HuH-7.5 (cell line): ENCODE measurements at regions not wholly inside any gene's neighbourhood (a gene's known extent, or its start where the extent isn't known, plus 50 kb on each side); places are given as distances from the start of the nearest gene placed in this dataset.

Source experiments
- DNase-seq: peaks from one replicate; pipeline ENCODE4 v3.0.0; 2011; ENCODE audit warnings: low spot score

GRCh38 chr7:16137944-16138343 is 283.4 kb downstream of the CRPPA start:
- DNase-seq: no peak

DNA sequence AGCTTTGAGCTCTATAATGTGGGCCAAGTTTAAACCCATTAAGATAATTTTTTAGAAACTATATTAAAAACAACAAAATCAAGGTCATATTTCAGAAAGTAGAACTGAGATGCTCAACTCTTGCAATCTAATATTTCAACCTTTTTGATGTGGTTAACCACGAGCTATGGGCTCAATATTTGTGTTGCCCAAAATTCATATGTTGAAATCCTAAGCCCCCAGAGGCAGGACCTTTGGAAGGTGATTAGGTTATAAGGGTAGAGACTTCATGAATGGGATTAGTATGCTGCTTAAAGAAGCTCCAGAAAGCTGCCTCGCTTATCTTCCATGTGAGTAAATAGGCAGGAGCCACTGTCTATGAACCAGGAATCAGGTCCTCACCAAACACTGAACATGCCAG is 284.4 kb downstream of the CRPPA start:
- no peak for DNase-seq

- no peak for DNase-seq
These were observed 285.7 kb downstream of the CRPPA start for GRCh38 chr7:16135658-16136057.

- DNase-seq: no peak
These were observed 290.9 kb downstream of the CRPPA start for GRCh38 chr7:16130111-16131110.

DNA sequence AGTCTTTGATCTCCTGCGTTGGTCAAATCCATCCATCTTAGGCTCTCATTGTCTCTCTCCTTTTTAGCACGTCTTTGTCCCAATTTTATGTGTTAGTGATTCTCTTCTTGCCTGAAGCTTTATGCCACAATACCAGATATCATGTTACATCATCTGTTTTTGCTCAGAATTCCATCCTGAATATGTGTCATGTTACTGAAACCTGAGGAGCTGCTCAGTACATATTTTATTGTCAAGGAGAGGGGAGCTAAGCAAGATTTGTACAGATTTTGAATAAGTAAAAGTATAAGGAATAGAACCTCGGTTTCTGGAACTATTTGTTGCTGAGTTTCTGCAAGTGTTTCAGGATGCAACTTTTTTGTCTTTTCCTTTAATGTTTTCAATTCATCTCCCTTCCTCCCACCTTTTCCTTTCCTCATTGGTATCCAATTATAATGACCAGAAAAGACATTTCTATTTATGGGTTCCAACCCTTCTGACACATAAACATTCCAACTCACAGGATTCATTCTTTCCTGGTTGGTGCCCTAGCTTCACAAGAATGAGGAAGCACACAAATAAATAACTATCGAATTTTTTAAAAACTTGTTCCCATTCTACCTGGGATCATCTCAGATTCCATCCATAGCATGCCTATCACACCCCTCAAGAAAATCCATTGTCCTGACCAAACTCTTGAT is 291.8 kb downstream of the CRPPA start:
- DNase-seq: no peak

DNA sequence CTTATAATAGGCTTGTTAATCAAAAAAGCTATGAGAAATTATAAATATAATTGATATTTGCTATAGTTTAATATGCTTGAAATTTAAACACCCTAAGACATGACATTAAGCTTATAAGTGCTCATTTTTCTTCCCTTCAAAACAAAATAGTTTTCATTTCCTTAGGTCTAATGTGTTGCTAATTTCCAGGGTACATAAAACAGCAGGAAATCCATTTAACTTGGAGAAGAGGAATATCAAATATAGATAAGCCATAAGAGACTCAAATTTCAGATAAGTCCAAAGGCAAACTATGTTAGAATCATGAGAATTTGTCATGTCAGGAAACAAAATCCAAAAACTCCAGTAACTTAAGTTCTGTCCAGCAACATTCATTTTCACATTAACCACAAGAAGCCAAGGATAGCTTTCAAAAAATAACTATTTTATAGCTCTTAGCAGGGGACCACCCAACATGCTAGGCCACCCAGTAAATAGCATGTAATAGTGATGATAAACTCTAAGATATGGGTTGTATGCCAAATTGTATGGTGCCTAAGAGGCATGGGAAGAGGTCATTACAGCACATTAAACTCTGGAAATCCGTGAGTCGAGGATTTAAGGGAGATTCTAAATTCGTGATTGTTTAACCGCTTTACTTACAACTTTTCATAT is 298.1 kb downstream of the CRPPA start:
- DNase-seq: no peak

- DNase-seq: no peak
These were observed 299.4 kb downstream of the CRPPA start for GRCh38 chr7:16121876-16122390.

DNA sequence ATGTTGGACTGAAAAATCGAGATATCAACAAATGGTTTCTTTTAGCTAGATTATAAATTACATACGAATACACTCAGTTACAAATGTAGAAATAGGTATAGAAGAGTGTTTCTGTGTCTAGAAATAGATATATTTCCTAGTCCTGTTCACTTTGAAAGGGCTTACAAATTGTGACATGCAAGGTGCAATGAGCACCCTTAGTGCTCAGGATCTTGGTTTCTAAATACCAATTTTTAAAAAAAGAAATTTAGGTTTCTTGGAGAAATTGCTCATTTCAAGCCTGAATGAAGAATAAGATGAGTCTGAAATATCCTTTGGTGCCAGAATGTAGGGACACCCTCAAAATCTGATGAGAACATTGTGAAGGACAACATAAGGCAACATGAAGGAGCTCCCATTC is 306.0 kb downstream of the CRPPA start:
- no peak for DNase-seq

GRCh38 chr7:16114633-16115032 is 306.7 kb downstream of the CRPPA start:
- no peak for DNase-seq

DNA sequence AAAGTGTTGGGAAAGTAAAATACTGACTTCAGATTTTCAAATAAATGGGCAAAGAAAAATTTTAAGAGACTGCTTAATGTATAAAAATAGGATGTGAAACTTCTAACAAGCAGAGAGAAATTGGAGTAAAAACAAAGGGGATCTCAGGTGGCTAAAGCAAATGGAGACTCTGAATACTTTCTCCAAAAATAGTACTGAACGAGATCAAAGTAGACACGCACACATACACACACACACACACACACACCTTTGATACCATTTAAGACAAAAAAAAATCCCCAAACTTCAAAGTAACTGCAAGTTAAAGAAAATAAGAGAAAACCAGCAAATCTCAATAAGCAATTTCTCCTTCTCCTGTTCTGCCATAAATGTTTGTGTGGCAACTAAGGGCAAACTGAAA is 307.3 kb downstream of the CRPPA start:
- DNase-seq: no peak

GRCh38 chr7:16113058-16113457 is 308.3 kb downstream of the CRPPA start:
- DNase-seq: no peak

- no peak for DNase-seq
These were observed 314.5 kb downstream of the CRPPA start for GRCh38 chr7:16106869-16107268.

DNA sequence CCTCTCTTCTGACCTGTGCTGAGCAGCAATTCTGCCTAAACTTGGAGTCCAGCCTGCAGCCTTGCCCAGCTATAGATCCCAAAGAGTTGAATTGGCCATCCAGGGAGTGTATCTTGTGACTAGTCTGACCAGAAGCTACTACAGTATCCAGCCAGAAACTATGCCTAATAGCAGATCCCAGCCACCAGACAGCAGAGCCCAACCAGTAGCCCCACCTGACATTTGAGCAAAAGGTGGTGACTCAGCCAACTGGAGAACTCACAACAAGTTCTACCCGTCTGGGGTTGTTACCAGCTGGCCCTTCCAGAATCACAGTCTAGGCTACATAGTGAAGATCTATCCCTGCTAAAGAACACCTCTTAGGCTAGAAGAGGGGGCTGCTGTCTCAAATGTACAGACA is 315.0 kb downstream of the CRPPA start:
- DNase-seq: no peak

DNA sequence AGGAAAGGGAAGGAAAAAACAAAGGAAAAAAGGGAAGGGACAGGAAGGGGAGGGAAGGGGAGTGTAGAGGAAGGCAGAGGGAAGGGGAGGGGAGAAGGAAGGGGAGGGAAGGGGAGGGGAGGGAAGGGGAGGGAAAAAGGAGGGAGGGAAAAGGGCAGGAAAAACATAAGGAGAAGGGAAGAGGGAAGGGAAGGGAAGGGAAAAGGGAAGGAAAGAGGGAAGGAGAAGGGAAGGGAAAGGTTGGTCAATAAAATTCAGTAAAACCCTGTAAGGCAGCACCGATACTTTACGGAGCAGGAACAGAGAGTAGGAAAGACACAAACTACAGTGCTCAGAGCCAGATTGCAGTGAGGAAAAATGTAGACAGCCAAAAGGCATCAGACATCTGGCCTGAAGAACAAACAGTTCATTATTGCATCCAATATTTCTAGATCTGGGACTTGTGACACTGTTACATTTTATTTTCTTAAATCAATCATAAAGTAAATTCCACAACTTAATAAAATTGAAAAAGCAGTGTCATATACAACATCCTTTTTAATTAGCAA is 322.0 kb downstream of the CRPPA start:
- no peak for DNase-seq

DNA sequence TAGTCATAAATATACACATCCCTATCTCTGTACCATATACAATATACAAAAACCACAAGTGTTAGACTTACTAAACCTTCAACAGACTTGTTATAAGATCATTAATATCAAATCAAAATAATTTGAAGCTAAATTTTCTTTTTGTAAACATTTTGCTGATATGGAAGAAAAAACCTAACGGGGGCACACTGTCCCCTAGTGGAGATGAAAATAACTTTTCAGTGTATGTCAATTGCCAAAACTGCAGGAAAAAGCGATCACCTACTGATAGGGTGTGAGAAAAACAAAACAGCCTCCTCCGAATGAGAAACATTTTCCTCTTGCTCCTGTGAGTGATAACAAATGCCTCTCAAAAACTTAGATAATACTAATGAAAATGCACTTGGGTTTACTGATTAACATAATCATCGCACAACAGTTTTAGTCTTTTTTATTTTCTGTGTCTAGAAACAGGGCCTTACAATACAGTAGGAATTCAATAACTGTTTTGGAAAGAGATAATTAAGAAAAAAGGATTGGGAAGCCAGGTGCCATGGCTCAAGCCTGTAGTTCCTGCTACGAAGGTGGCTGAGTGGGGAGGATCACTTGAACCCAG is 322.7 kb downstream of the CRPPA start:
- DNase-seq: no peak

GRCh38 chr7:16098058-16098457 is 323.3 kb downstream of the CRPPA start:
- no peak for DNase-seq

- no peak for DNase-seq
These were observed 326.0 kb downstream of the CRPPA start for GRCh38 chr7:16095171-16095950.

GRCh38 chr7:16094651-16095050 is 326.7 kb downstream of the CRPPA start:
- no peak for DNase-seq

- no peak for DNase-seq
These were observed 328.6 kb downstream of the CRPPA start for GRCh38 chr7:16092711-16093110.

DNA sequence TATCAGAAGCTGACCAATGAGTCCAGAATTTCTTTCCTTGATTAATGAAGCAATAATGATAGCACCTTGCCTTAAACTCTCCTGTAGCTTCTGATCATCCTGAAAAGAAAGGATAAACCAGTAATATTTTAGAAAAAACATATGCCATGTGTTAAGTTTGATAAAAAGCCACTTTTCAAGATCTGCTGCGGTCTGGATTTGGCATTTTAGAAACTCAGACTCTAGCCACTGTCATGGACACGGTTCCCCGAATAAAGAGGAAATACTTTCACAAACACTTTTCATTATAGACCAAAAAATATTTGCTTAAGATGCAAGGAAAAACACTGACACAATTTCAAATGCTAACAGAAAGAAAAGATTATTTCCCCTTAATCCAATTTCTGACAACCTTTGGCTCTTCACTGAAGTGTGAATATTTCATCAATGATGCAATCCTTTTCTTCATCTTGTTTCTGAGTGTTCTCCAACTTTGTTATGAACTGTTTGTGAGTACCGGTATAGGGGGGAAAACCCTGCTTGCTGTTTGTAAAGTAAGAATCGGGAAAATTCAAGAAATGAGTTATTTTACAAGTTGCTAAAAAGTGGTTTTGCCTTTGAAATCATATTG is 329.5 kb downstream of the CRPPA start:
- no peak for DNase-seq

DNA sequence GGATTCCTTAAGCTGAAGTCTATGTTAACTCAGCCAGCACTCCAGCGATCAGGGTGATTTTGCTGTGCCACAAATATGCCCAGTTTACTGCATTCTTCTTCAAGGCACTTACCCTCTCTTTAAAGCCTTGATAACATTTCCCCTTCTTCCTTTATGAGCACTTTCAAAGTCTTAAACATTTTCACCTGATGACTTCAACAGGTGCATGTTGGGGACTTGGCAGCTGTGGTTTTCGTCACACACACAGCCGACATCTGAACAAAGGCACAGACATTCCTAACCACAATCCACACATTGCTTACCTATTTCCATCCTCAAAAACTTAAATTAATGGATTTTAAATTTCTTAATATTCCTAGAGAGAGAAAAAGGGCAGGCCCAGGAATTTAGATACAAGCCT is 331.5 kb downstream of the CRPPA start:
- no peak for DNase-seq
